Activated naive CD4-positive, alpha-beta T cell treated with anti-CD3 and anti-CD28 coated beads for 36 hours (primary cell): ENCODE measurements at regions not wholly inside any gene's neighbourhood (a gene's known extent, or its start where the extent isn't known, plus 50 kb on each side); places are given as distances from the start of the nearest gene placed in this dataset.

Source experiments
- CTCF ChIA-PET: fragments of 350-600 bp; sonication (Branson Sonifier 250); formaldehyde crosslinking; loops from one replicate; lab custom pipeline; 2021; ENCODE audit warnings: antibody characterized with exemption; lab: Charles Lee
- DNase-seq: peaks from one replicate; pipeline ENCODE4 v3.0.0-alpha.2; 2020
- H3K27ac Mint-ChIP-seq: one replicate; pipeline ENCODE4 v1.8.0; 2021; ENCODE audit warnings: mild to moderate bottlenecking, mixed read lengths
- H3K27me3 Mint-ChIP-seq: one replicate; pipeline ENCODE4 v1.8.0; 2021; ENCODE audit warnings: low read depth, mixed read lengths
- H3K36me3 Mint-ChIP-seq: one replicate; pipeline ENCODE4 v1.8.0; 2021; ENCODE audit warnings: low read depth, mixed read lengths
- H3K4me1 Mint-ChIP-seq: one replicate; pipeline ENCODE4 v1.8.0; 2021; ENCODE audit warnings: low read depth, mixed read lengths
- H3K4me3 Mint-ChIP-seq: one replicate; pipeline ENCODE4 v1.8.0; 2021; ENCODE audit warnings: mild to moderate bottlenecking, moderate library complexity, mixed read lengths
- H3K9me3 Mint-ChIP-seq: one replicate; pipeline ENCODE4 v1.8.0; 2021; ENCODE audit warnings: mixed read lengths
- intact Hi-C: fragments of 100-400 bp; cut with micrococcal nuclease; formaldehyde crosslinking; loops from one replicate; pipeline ENCODE4 v1.15.1; 2023

- Mint-ChIP-seq H3K4me3 (no peak overlapping the region), H3K27ac (no peak overlapping the region), H3K27me3 (no peaks in the 10 kb centered on the region), H3K36me3 (no peaks in the 10 kb centered on the region), H3K4me1 (no peaks in the 10 kb centered on the region), H3K9me3 (peaks cover 4% of the 10 kb centered on the region)
- CTCF ChIA-PET = no interaction called here
- no peak for DNase-seq
- intact Hi-C loops = no loop called here
Measured at GRCh38 chr6:65803186-65803585, 96.2 kb upstream of the EYS start.

- H3K4me1 Mint-ChIP-seq = no peaks in the 10 kb centered on the region
Measured at GRCh38 chr6:65799389-65799788, 92.4 kb upstream of the EYS start.

GRCh38 chr6:65798280-65799014 is 91.4 kb upstream of the EYS start:
- no peak overlapping the region for H3K4me3 Mint-ChIP-seq
- no peaks in the 10 kb centered on the region for H3K36me3 Mint-ChIP-seq
- intact Hi-C loops = no loop called here
- CTCF ChIA-PET = no interaction called here
- no peak overlapping the region for H3K27ac Mint-ChIP-seq
- H3K4me1 Mint-ChIP-seq = no peaks in the 10 kb centered on the region
- H3K27me3 Mint-ChIP-seq = no peaks in the 10 kb centered on the region
- no peak for DNase-seq
- peaks cover 4% of the 10 kb centered on the region for H3K9me3 Mint-ChIP-seq

More at GRCh38 chr6:65799389-65799788, 92.4 kb upstream of the EYS start:
- Mint-ChIP-seq H3K9me3 (peaks cover 3% of the 10 kb centered on the region), H3K27ac (no peak overlapping the region), H3K4me3 (no peak overlapping the region), H3K36me3 (no peaks in the 10 kb centered on the region), H3K27me3 (no peaks in the 10 kb centered on the region)
- intact Hi-C loops = no loop called here
- DNase-seq = no peak
- CTCF ChIA-PET = interaction anchor here (1.2 kb wide), 1 partner anchor 18 kb away, joined by 4 read pairs; no protein-coding TSS in a partner anchor

GRCh38 chr6:65790666-65791065 is 83.6 kb upstream of the EYS start:
- H3K27me3 Mint-ChIP-seq = no peaks in the 10 kb centered on the region
- CTCF ChIA-PET = no interaction called here
- no peak for DNase-seq
- H3K4me3 Mint-ChIP-seq = no peak overlapping the region
- H3K9me3 Mint-ChIP-seq = peaks cover 11% of the 10 kb centered on the region
- no peaks in the 10 kb centered on the region for H3K36me3 Mint-ChIP-seq
- intact Hi-C loops = no loop called here
- H3K4me1 Mint-ChIP-seq = no peaks in the 10 kb centered on the region
- no peak overlapping the region for H3K27ac Mint-ChIP-seq

GRCh38 chr6:65787787-65788186 is 80.8 kb upstream of the EYS start:
- H3K36me3 Mint-ChIP-seq = no peaks in the 10 kb centered on the region
- no peaks in the 10 kb centered on the region for H3K4me1 Mint-ChIP-seq
- no peak overlapping the region for H3K4me3 Mint-ChIP-seq
- peaks cover 17% of the 10 kb centered on the region for H3K9me3 Mint-ChIP-seq
- intact Hi-C loops = no loop called here
- CTCF ChIA-PET = no interaction called here
- H3K27ac Mint-ChIP-seq = no peak overlapping the region
- H3K27me3 Mint-ChIP-seq = no peaks in the 10 kb centered on the region
- no peak for DNase-seq

GRCh38 chr6:65786815-65787214 is 79.8 kb upstream of the EYS start:
- CTCF ChIA-PET = no interaction called here
- intact Hi-C loops = no loop called here
- H3K4me1 Mint-ChIP-seq = no peaks in the 10 kb centered on the region
- no peaks in the 10 kb centered on the region for H3K27me3 Mint-ChIP-seq
- H3K36me3 Mint-ChIP-seq = no peaks in the 10 kb centered on the region
- H3K9me3 Mint-ChIP-seq = peaks cover 16% of the 10 kb centered on the region
- DNase-seq = no peak
- H3K4me3 Mint-ChIP-seq = no peak overlapping the region
- no peak overlapping the region for H3K27ac Mint-ChIP-seq

GRCh38 chr6:65780691-65781090 is 73.7 kb upstream of the EYS start:
- no peaks in the 10 kb centered on the region for H3K36me3 Mint-ChIP-seq
- H3K4me1 Mint-ChIP-seq = no peaks in the 10 kb centered on the region
- no peaks in the 10 kb centered on the region for H3K27me3 Mint-ChIP-seq
- CTCF ChIA-PET = no interaction called here
- H3K4me3 Mint-ChIP-seq = no peak overlapping the region
- H3K9me3 Mint-ChIP-seq = peaks cover 11% of the 10 kb centered on the region
- intact Hi-C loops = no loop called here
- DNase-seq = no peak
- no peak overlapping the region for H3K27ac Mint-ChIP-seq

GRCh38 chr6:65776332-65776731 is 69.3 kb upstream of the EYS start:
- Mint-ChIP-seq H3K9me3 (peaks cover 5% of the 10 kb centered on the region), H3K27me3 (no peaks in the 10 kb centered on the region), H3K4me1 (no peaks in the 10 kb centered on the region), H3K4me3 (no peak overlapping the region), H3K27ac (no peak overlapping the region), H3K36me3 (no peaks in the 10 kb centered on the region)
- intact Hi-C loops = no loop called here
- CTCF ChIA-PET = no interaction called here
- no peak for DNase-seq

- CTCF ChIA-PET = no interaction called here
- Mint-ChIP-seq H3K36me3 (no peaks in the 10 kb centered on the region), H3K4me3 (no peak overlapping the region), H3K9me3 (peaks cover 4% of the 10 kb centered on the region), H3K27ac (no peak overlapping the region), H3K4me1 (no peaks in the 10 kb centered on the region), H3K27me3 (no peaks in the 10 kb centered on the region)
- intact Hi-C loops = no loop called here
- no peak for DNase-seq
Measured at GRCh38 chr6:65771946-65772345, 64.9 kb upstream of the EYS start.

- Mint-ChIP-seq H3K4me3 (no peak overlapping the region), H3K36me3 (no peaks in the 10 kb centered on the region), H3K9me3 (peaks cover 3% of the 10 kb centered on the region), H3K27me3 (no peaks in the 10 kb centered on the region), H3K27ac (no peak overlapping the region), H3K4me1 (no peaks in the 10 kb centered on the region)
- intact Hi-C loops = no loop called here
- no peak for DNase-seq
- CTCF ChIA-PET = no interaction called here
Measured at GRCh38 chr6:65761890-65762289, 54.9 kb upstream of the EYS start.

GRCh38 chr6:65760285-65760684 is 53.3 kb upstream of the EYS start:
- no peak for DNase-seq
- CTCF ChIA-PET = no interaction called here
- intact Hi-C loops = no loop called here
- Mint-ChIP-seq H3K4me3 (no peak overlapping the region), H3K27ac (no peak overlapping the region), H3K4me1 (no peaks in the 10 kb centered on the region), H3K9me3 (peaks cover 7% of the 10 kb centered on the region), H3K27me3 (no peaks in the 10 kb centered on the region), H3K36me3 (no peaks in the 10 kb centered on the region)
